ENCODE measurements at regions not wholly inside any gene's neighbourhood (a gene's known extent, or its start where the extent isn't known, plus 50 kb on each side); places are given as distances from the start of the nearest gene placed in this dataset.

- DNase-seq (ENCODE audit: low read depth in 2 of 2) = no peak
Observed at GRCh38 chr17:413706-414380, 61.2 kb upstream of the RPH3AL start.

- no peak for DNase-seq (ENCODE audit: low read depth in 2 of 2)
Observed at GRCh38 chr17:413016-413350, 60.4 kb upstream of the RPH3AL start.

GRCh38 chr17:412211-413015 lies 59.8 kb upstream of the RPH3AL start:
- DNase-seq (ENCODE audit: low read depth in 2 of 2) = peak in 1 of 2 donors; percentile 30

- no peak for DNase-seq (ENCODE audit: low read depth in 2 of 2)
Observed at GRCh38 chr17:411421-412120, 59.0 kb upstream of the RPH3AL start.

GRCh38 chr17:410543-411401 lies 58.2 kb upstream of the RPH3AL start:
- no peak for DNase-seq (ENCODE audit: low read depth in 2 of 2)

- DNase-seq (ENCODE audit: low read depth in 2 of 2) = peak; percentile 98 to 99
Observed at GRCh38 chr17:409848-410542, 57.4 kb upstream of the RPH3AL start.

GRCh38 chr17:409308-409847 lies 56.8 kb upstream of the RPH3AL start:
- no peak for DNase-seq (ENCODE audit: low read depth in 2 of 2)

- DNase-seq (ENCODE audit: low read depth in 2 of 2) = no peak
Observed at GRCh38 chr17:404703-405102, 52.1 kb upstream of the RPH3AL start.
